Mucosa of descending colon (tissue), 3 donors: ENCODE measurements at regions not wholly inside any gene's neighbourhood (a gene's known extent, or its start where the extent isn't known, plus 50 kb on each side); places are given as distances from the start of the nearest gene placed in this dataset.

Source experiments
- ATAC-seq: fragments of 200-7000 bp; cut with Tn5 transposase; one replicate; pipeline ENCODE4 v1.9.1; 2020; ENCODE audit warnings: mild to moderate bottlenecking, moderate library complexity
- DNase-seq, 3 donors: peaks; one replicate each; pipeline ENCODE4 v3.0.0-alpha.2; 2020
- H3K36me3 ChIP-seq: fragments of 200-600 bp; one replicate; pipeline ENCODE4 v1.8.0; 2021; ENCODE audit warnings: low read depth, mild to moderate bottlenecking
- H3K4me1 ChIP-seq: fragments of 200-600 bp; one replicate; pipeline ENCODE4 v1.8.0; 2021; ENCODE audit warnings: low read depth, mild to moderate bottlenecking
- H3K4me3 ChIP-seq: fragments of 200-600 bp; one replicate; pipeline ENCODE4 v1.8.0; 2021; ENCODE audit warnings: mild to moderate bottlenecking
- H3K9me3 ChIP-seq: fragments of 200-600 bp; one replicate; pipeline ENCODE4 v1.8.0; 2021; ENCODE audit warnings: mild to moderate bottlenecking
- intact Hi-C, 2 donors: fragments of 100-400 bp; cut with DNase I in 1 of 2; cut with micrococcal nuclease in 1 of 2; formaldehyde crosslinking; loops; one replicate each; pipeline versions ENCODE4 v1.11.0 to v1.11.1; 2022; cut with DNase I, micrococcal nuclease
- TF ChIP-seq, protein P1 (sequence below): fragments of 200-600 bp; IDR thresholded peaks from one replicate; pipeline ENCODE4 v1.8.0; 2022; ENCODE audit warnings: antibody characterized with exemption, mild to moderate bottlenecking
- donor health status: DM: no; HTN: no; CAD: no; lungs with moderate emphysema.
- donor health status: DM: no; HTN: no; CAD: no.
- donor health status: DM: no; HTN: yes; CAD: no.

DNA sequence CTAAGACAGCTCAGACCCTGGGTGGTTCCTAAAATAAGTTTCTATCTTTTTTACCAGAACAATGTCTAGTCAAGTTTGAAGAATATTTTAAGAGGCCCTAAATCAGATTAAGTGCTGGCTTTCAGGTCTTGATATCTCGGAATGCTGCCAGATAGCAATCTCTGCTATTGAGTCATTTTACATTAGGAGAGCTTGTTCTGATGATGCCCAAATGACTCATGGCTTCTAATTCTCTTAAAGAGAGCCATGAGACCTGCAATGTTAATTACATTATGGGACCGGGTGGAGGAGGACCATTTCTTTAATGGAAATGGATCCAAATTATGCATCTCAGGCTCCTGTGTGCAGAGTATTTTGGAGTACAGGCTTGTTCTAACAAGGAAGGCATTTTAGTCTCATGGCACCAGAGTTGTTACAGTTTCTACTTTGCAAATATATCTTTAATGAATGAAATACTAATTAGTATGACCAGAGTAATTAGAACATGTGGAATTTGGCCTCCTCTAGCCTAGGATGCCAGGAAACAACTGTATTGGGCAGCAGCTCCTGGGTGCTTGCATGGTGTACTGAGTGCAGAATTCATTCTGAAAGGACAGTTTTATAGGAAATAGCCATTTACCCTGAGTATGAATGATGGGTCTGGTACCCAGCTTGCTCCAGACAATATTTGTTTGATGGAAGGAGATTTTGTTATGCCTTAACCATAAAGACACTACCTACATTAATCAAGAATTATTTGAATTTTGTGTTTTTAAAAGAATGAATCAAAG is 94.0 kb upstream of the SULT1C3 start:
- Histone ChIP-seq H3K36me3 (no peaks in the 10 kb centered on the region), H3K4me1 (no peaks in the 10 kb centered on the region), H3K9me3 (no peaks in the 10 kb centered on the region), H3K4me3 (no peak overlapping the region)
- intact Hi-C loops = no loop called here
- ATAC-seq = no peak
- DNase-seq = no peak
- TF ChIP-seq, protein P1, sequence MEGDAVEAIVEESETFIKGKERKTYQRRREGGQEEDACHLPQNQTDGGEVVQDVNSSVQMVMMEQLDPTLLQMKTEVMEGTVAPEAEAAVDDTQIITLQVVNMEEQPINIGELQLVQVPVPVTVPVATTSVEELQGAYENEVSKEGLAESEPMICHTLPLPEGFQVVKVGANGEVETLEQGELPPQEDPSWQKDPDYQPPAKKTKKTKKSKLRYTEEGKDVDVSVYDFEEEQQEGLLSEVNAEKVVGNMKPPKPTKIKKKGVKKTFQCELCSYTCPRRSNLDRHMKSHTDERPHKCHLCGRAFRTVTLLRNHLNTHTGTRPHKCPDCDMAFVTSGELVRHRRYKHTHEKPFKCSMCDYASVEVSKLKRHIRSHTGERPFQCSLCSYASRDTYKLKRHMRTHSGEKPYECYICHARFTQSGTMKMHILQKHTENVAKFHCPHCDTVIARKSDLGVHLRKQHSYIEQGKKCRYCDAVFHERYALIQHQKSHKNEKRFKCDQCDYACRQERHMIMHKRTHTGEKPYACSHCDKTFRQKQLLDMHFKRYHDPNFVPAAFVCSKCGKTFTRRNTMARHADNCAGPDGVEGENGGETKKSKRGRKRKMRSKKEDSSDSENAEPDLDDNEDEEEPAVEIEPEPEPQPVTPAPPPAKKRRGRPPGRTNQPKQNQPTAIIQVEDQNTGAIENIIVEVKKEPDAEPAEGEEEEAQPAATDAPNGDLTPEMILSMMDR = no peak

DNA sequence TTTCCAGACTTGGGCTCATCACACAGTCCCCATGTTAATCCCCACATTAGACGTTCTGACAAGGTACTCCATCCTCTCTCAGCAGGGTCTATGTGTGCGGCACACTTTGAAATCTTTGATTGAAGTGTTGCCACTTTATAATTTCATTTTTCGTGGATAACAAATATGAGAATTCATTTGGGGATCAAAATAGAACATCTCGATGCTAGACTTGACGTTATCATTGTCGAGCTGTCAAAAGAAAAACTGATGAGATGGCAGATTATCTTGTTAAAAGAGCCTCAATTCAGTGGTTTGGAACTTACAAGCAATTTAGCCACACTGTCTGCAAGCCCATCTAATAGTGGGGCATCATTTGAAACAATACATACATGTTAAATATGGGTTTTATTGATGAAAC is 91.2 kb upstream of the SULT1C3 start:
- Histone ChIP-seq H3K9me3 (no peaks in the 10 kb centered on the region), H3K36me3 (no peaks in the 10 kb centered on the region), H3K4me1 (no peaks in the 10 kb centered on the region), H3K4me3 (no peak overlapping the region)
- TF ChIP-seq, protein P1 = no peak
- intact Hi-C loops = no loop called here
- DNase-seq = no peak
- ATAC-seq = no peak

DNA sequence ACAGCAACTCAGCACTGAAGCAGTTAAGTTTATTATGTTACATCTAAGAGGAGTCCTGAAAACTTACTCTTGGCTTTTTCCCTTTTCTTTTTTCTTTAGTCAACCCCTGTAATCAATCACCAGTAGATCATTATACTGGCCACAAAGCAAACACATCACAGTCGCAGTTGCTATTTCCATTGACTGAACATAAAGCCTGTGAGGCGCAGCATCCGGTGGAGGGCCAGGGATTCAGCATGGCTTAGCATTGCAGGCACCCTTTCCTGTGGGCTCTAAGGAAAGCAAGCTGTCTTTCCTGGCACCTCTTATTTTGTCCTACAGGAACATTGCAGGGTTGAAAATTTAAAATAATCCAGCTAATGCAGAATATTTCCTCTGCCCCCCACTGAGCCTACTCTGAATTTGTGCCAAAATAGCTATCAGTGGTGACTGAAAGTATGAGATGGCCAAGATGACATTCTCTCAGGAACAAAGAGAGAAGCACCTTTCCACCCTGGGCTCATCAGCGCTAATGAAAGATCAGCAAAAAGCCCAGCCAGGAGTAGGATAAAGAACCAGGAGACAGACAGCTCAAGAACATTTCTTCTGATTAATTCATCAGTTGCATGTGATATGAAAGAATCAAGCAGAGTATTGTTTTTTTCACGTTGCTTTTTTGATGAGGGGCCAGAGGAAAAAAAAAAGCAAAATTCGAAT is 85.3 kb upstream of the SULT1C3 start:
- DNase-seq (no peak), ATAC-seq (no peak)
- H3K9me3 ChIP-seq = no peaks in the 10 kb centered on the region
- no peaks in the 10 kb centered on the region for H3K36me3 ChIP-seq
- intact Hi-C loops = no loop called here
- no peaks in the 10 kb centered on the region for H3K4me1 ChIP-seq
- H3K4me3 ChIP-seq = no peak overlapping the region
- TF ChIP-seq, protein P1 = no peak

DNA sequence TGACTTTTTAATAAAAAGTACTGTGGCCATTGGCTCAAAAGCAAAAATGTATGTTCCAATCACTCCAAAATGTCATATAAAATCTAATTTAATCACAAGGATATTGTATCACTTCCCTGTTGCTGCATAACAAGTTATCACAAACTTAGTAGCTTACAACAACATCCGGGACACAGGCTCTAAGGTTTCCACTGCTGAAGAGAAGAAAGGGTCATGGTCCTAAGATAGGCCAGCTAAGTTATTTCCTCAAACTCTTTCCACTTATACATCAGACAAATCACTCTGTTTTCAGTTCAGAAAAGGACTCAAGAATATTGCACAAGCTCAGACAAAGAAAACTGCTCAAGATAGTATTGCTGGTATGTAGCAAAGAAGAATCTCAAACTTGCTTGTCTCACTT is 78.5 kb upstream of the SULT1C3 start:
- Histone ChIP-seq H3K4me3 (no peak overlapping the region), H3K4me1 (no peaks in the 10 kb centered on the region), H3K36me3 (no peaks in the 10 kb centered on the region), H3K9me3 (no peaks in the 10 kb centered on the region)
- DNase-seq (no peak), ATAC-seq (no peak)
- intact Hi-C loops = no loop called here
- TF ChIP-seq, protein P1 = no peak

DNA sequence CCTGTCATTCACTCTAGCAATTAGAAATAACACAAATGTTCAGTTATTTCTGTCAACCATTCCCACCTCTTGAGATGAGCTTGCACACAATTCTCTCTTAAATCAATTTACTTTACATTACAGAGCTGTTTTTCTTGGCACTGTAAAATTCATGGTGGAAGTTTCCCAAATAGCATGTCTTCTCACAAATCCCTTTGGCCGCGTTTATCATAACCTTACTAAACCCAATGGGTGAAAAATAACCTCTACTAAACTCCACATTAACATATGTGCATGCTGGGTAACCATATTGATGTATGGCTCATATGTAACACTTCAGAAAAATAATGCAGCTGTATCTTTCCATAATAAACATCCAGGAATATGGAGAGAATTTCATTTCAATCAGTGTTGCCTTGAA is 75.5 kb upstream of the SULT1C3 start:
- TF ChIP-seq, protein P1 = no peak
- no peaks in the 10 kb centered on the region for H3K9me3 ChIP-seq
- ATAC-seq (no peak), DNase-seq (no peak)
- no peak overlapping the region for H3K4me3 ChIP-seq
- H3K4me1 ChIP-seq = no peaks in the 10 kb centered on the region
- intact Hi-C loops = no loop called here
- H3K36me3 ChIP-seq = no peaks in the 10 kb centered on the region
